Heart left ventricle (tissue), 16 donors: ENCODE measurements at regions not wholly inside any gene's neighbourhood (a gene's known extent, or its start where the extent isn't known, plus 50 kb on each side); places are given as distances from the start of the nearest gene placed in this dataset.

Source experiments
- ATAC-seq, 4 donors: fragments of 200-7000 bp; cut with Tn5 transposase; one replicate each; pipeline ENCODE4 v1.9.1; 2020 to 2022; ENCODE audit warnings: moderate library complexity in 4 of 4, mild to moderate bottlenecking in 3 of 4, moderate number of reproducible peaks in 1 of 4
- DNase-seq, 5 donors: peaks; one replicate each; pipeline ENCODE4 v3.0.0-alpha.2; 2020
- H3K27ac ChIP-seq, 12 donors: fragments of 200-600 bp; sonication (generic) in 4 of 12; one replicate each; pipeline versions ENCODE4 v1.5.0 to v1.8.0; 2016 to 2022; ENCODE audit warnings: mild to moderate bottlenecking in 2 of 12
- H3K27me3 ChIP-seq, 9 donors: fragments of 200-600 bp; sonication (generic) in 2 of 9; one replicate each; pipeline versions ENCODE4 v1.5.1 to v1.8.0; 2016 to 2022; ENCODE audit warnings: mild to moderate bottlenecking in 3 of 9
- H3K36me3 ChIP-seq, 9 donors: fragments of 200-600 bp; sonication (generic) in 2 of 9; one replicate each; pipeline versions ENCODE4 v1.5.0 to v1.8.0; 2018 to 2022; ENCODE audit warnings: mild to moderate bottlenecking in 2 of 9
- H3K4me1 ChIP-seq, 12 donors: fragments of 200-600 bp; sonication (generic) in 4 of 12; one replicate each; pipeline versions ENCODE4 v1.5.0 to v1.8.0; 2016 to 2022; ENCODE audit warnings: mild to moderate bottlenecking in 3 of 12
- H3K4me3 ChIP-seq, 12 donors: fragments of 200-600 bp; sonication (generic) in 4 of 12; one replicate each; pipeline versions ENCODE4 v1.5.0 to v1.8.0; 2017 to 2022; ENCODE audit warnings: mild to moderate bottlenecking in 9 of 12, moderate library complexity in 4 of 12
- H3K9me3 ChIP-seq, 12 donors: fragments of 200-600 bp; sonication (generic) in 4 of 12; one replicate each; pipeline versions ENCODE4 v1.5.0 to v1.8.0; 2016 to 2022; ENCODE audit warnings: mild to moderate bottlenecking in 1 of 12
- CTCF ChIP-seq, 12 donors: fragments of 200-600 bp; sonication (generic) in 4 of 12; IDR thresholded peaks; one replicate each; pipeline versions ENCODE4 v1.5.0 to v1.8.0; 2018 to 2022; ENCODE audit warnings: antibody characterized with exemption in 12 of 12, mild to moderate bottlenecking in 5 of 12
- POLR2A ChIP-seq, 2 donors: fragments of 450-650 bp; IDR thresholded peaks; one replicate each; pipeline ENCODE4 v1.6.1; 2017; ENCODE audit warnings: antibody characterized with exemption in 2 of 2, mild to moderate bottlenecking in 2 of 2, moderate library complexity in 2 of 2
- WGBS, 4 donors: extraction: QIAGEN DNeasy Blood & Tissue Kit in 2 of 4; methylation state at CpG; one replicate each; pipeline versions ENCODE4 v1.1.5 to v1.1.7; 2013 to 2018; 5-methylcytosine and 5-hydroxymethylcytosine counted together
- intact Hi-C, 10 donors: fragments of 100-400 bp; cut with DNase I; formaldehyde crosslinking; loops; one replicate each; pipeline versions ENCODE4 v1.11.1 to v1.14.2; 2022
- donor health status: ischemic (EF 13 %, LVEDD 7.1; RV severe dilation, severe dysfunction).
- donor health status: healthy with polysubstance abuse.
- donor health status: DM: no; HTN: yes; CAD: no.
- donor health status: DM: no; HTN: no; CAD: no.
- donor health status: ischemic (EF 25% LVEDD 6.9; RV normal size, moderate dysfunction).
- donor health status: ischemic (EF 25% LVEDD 5.7; RV mildly dilated, moderate dysfunction).
- donor health status: healthy.
- donor health status: DM: yes; HTN: yes; CAD: no.
- donor health status: ischemic (EF 35%, LVEDD 5.7; RV mildly dilated, moderate dysfunction).
- donor health status: nonischemic (EF 11% LVEDD 7.7; RV severe dilation, severe dysfunction).
- donor health status: DM: yes; HTN: yes; CAD: no.
- donor health status: PGD.
- donor health status: ischemic (EF 29% LVEDD 5.4; RV normal size, mild dysfunction).
- donor health status: nonischemic (EF 23%, LVEDD 6.1; RV moderate dilation, normal function).

DNA sequence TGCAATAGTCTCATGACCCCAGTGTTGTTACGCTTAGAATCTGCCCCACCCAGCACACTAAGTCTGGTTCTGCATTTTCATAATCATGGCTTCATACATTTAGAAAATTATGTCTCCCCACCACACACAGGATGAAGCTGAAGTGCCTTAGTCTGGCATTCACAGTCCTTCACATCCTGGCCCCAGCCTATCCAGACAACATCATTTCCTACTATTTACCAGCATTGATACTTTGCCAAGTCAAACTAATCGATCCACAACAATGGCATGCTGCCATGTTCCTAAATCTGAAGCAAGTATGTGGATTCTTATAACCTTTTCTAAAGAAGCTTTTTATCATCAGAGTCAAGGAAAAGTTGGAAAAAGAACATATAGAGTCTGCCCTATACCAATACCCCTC lies 132.4 kb upstream of the FBXL4 start:
- H3K27me3 ChIP-seq = peaks cover 0 to 6% (median 0%) of the 10 kb centered on the region in 9 donors
- no peaks in the 10 kb centered on the region for H3K36me3 ChIP-seq
- ATAC-seq (no peak), DNase-seq (no peak)
- no peaks in the 10 kb centered on the region for H3K9me3 ChIP-seq
- no peak overlapping the region for H3K27ac ChIP-seq
- 30 to 67% (median 62%) methylated on average over 1 to 2 of the region's 2 CpGs for WGBS, 4 donors
- intact Hi-C loops = no loop called here
- TF ChIP-seq POLR2A (IDR thresholded peaks at IDR 0.05) = no peak
- no peak for TF ChIP-seq CTCF (IDR thresholded peaks at IDR 0.05)
- no peaks in the 10 kb centered on the region for H3K4me1 ChIP-seq
- no peak overlapping the region for H3K4me3 ChIP-seq

DNA sequence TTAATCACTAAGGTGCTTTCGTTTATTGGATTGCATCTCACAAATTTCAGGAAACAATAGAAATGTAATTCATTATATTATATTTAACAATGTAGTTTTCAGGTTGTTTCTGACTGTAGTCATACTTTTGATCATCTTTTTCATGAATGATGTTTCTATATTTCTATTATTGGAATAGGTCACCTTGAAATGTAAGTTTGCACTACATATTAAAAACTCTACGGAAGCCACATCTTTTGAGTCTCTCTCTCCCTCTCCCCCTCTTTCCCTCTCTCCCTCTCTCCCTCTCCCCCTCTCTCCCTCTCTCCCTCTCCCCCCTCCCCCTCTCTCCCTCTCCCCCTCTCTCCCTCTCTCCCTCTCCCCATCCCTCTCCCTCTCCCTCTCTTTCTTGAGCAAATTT lies 131.3 kb upstream of the FBXL4 start:
- DNase-seq (no peak), ATAC-seq (no peak)
- TF ChIP-seq CTCF (IDR thresholded peaks at IDR 0.05) = no peak
- TF ChIP-seq POLR2A (IDR thresholded peaks at IDR 0.05) = no peak
- Histone ChIP-seq H3K36me3 (no peaks in the 10 kb centered on the region), H3K4me1 (no peaks in the 10 kb centered on the region), H3K9me3 (no peaks in the 10 kb centered on the region), H3K27ac (no peak overlapping the region), H3K27me3 (peaks cover 0 to 6% (median 0%) of the 10 kb centered on the region in 9 donors), H3K4me3 (no peak overlapping the region)
- WGBS, 4 donors = 82 to 87% (median 86%) methylated on average over 2 of the region's 2 CpGs
- intact Hi-C loops = no loop called here

DNA sequence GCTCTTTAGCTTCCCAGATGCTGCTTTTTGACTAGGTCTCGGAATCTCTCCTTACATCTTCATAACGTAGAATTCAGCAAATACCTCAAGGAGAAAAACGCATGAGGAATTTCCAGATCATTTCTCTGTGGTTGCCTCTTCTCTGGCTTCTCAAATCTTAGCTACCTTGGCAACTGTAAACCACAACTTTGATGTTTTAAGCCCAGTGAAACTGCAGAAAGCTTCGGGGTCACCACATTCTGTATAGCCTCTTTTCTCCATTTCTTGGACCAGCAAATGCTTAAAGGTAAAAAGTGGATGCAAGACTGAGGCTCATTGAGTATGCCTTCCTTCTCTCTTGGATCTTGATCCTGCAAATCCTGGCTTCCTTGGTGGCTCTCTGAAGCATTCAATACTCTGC lies 125.5 kb upstream of the FBXL4 start:
- intact Hi-C loops = no loop called here
- WGBS, 4 donors = 75 to 90% (median 80%) methylated on average over 4 of the region's 4 CpGs
- Histone ChIP-seq H3K27me3 (peaks cover 0 to 6% (median 0%) of the 10 kb centered on the region in 9 donors), H3K9me3 (no peaks in the 10 kb centered on the region), H3K4me3 (no peak overlapping the region), H3K36me3 (no peaks in the 10 kb centered on the region), H3K4me1 (no peaks in the 10 kb centered on the region), H3K27ac (no peak overlapping the region)
- DNase-seq (no peak), ATAC-seq (no peak)
- TF ChIP-seq CTCF (IDR thresholded peaks at IDR 0.05) = no peak
- no peak for TF ChIP-seq POLR2A (IDR thresholded peaks at IDR 0.05)

- no peak for DNase-seq
- H3K4me1 ChIP-seq = no peaks in the 10 kb centered on the region
- H3K4me3 ChIP-seq = no peak overlapping the region
- H3K36me3 ChIP-seq = no peaks in the 10 kb centered on the region
- ATAC-seq = no peak
- intact Hi-C loops = no loop called here
- WGBS, 4 donors = 72 to 83% (median 81%) methylated on average over 3 of the region's 3 CpGs
- no peak overlapping the region for H3K27ac ChIP-seq
- no peaks in the 10 kb centered on the region for H3K27me3 ChIP-seq
- no peaks in the 10 kb centered on the region for H3K9me3 ChIP-seq
- TF ChIP-seq CTCF (IDR thresholded peaks at IDR 0.05) (no peak), POLR2A (IDR thresholded peaks at IDR 0.05) (no peak)
Measured at GRCh38 chr6:99066044-99066443, 118.3 kb upstream of the FBXL4 start.
